Natural killer cell (primary cell): ENCODE measurements at regions not wholly inside any gene's neighbourhood (a gene's known extent, or its start where the extent isn't known, plus 50 kb on each side); places are given as distances from the start of the nearest gene placed in this dataset.

ENCODE experiments used
- ATAC-seq, 3 donors: fragments of 150-1000 bp in 2 of 3; fragments of 200-7000 bp in 1 of 3; cut with Tn5 transposase; 1 replicate in 1 of 3; 2 replicates in 2 of 3; pipeline ENCODE4 v1.10.0; 2021; ENCODE audit warnings: mild to moderate bottlenecking in 2 of 3, moderate library complexity in 2 of 3
- DNase-seq, 2 donors: peaks; one replicate each; pipeline versions ENCODE4 v3.0.0 to v3.0.0-alpha.2; 2013 to 2021; ENCODE audit warnings: mixed read lengths in 1 of 2
- H3K27ac ChIP-seq: one replicate; pipeline ENCODE4 v1.5.1; 2013; ENCODE audit warnings: mild to moderate bottlenecking, low read length
- H3K27me3 ChIP-seq: one replicate; pipeline ENCODE4 v1.6.1; 2013; ENCODE audit warnings: low read length; ENCODE audit not compliant: control insufficient read depth, insufficient read depth
- H3K36me3 ChIP-seq: one replicate; pipeline ENCODE4 v1.6.1; 2013; ENCODE audit warnings: low read length; ENCODE audit not compliant: control insufficient read depth, insufficient read depth
- H3K4me1 ChIP-seq: one replicate; pipeline ENCODE4 v1.6.1; 2013; ENCODE audit warnings: low read length; ENCODE audit not compliant: control insufficient read depth, insufficient read depth
- H3K4me3 ChIP-seq: one replicate; pipeline ENCODE4 v1.5.1; 2013; ENCODE audit warnings: low read length
- H3K9me3 ChIP-seq: one replicate; pipeline ENCODE4 v1.6.1; 2013; ENCODE audit warnings: low read length; ENCODE audit not compliant: control insufficient read depth, insufficient read depth
- H3K27ac Mint-ChIP-seq, 2 donors: one replicate each; pipeline ENCODE4 v1.8.0; 2022; ENCODE audit warnings: mild to moderate bottlenecking in 2 of 2, mixed read lengths in 2 of 2, moderate library complexity in 1 of 2
- H3K27me3 Mint-ChIP-seq, 2 donors: one replicate each; pipeline ENCODE4 v1.8.0; 2022; ENCODE audit warnings: low read depth in 2 of 2, mixed read lengths in 2 of 2
- H3K36me3 Mint-ChIP-seq: one replicate; pipeline ENCODE4 v1.8.0; 2022; ENCODE audit warnings: mixed read lengths
- H3K4me1 Mint-ChIP-seq, 2 donors: one replicate each; pipeline ENCODE4 v1.8.0; 2022; ENCODE audit warnings: mixed read lengths in 2 of 2
- H3K4me3 Mint-ChIP-seq: one replicate; pipeline ENCODE4 v1.8.0; 2022; ENCODE audit warnings: mild to moderate bottlenecking, moderate library complexity, mixed read lengths
- H3K9me3 Mint-ChIP-seq, 2 donors: one replicate each; pipeline ENCODE4 v1.8.0; 2022; ENCODE audit warnings: mixed read lengths in 2 of 2
- WGBS: methylation state at CpG from one replicate; pipeline ENCODE4 v1.1.7; 2013; ENCODE audit warnings: missing lambda C conversion rate; ENCODE audit not compliant: insufficient coverage; 5-methylcytosine and 5-hydroxymethylcytosine counted together
- intact Hi-C: fragments of 100-400 bp; cut with micrococcal nuclease; formaldehyde crosslinking; loops from one replicate; pipeline ENCODE4 v1.14.2; 2022
- TF ChIP-seq, protein P1 (sequence below): fragments of 200-600 bp; IDR thresholded peaks from one replicate; pipeline ENCODE4 v1.8.0; 2022; ENCODE audit warnings: antibody characterized with exemption

DNA sequence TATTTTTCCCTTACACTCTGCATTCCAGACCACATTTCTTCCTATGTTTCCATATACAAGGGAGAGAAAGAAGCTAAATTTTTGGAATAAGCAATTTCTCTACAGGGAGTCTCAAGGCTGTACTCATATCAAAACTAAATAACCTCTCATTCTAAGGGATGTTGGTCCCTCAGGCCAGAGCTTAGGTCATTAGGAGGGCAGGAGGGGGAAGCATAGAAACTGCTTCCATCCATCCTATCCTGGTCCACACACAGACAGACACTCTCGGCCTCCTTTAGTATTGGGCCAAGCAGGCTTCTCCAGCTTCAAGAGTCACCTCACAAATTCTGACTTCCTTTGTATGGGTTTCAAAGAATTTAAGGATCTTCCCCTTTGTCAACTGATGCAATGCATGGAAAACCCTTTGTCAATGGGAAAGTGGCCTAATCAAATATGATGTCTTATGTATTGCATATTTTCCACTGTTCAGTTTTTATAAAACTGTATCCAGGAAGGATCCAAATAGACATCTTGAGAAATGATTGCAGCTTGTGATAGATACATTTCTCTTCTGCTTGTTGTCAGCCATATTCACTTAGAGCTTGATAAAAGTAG lies 140.7 kb upstream of the RARB start:
- WGBS, result 100% methylated on average over 1 of the region's 1 CpG
- TF ChIP-seq, protein P1, sequence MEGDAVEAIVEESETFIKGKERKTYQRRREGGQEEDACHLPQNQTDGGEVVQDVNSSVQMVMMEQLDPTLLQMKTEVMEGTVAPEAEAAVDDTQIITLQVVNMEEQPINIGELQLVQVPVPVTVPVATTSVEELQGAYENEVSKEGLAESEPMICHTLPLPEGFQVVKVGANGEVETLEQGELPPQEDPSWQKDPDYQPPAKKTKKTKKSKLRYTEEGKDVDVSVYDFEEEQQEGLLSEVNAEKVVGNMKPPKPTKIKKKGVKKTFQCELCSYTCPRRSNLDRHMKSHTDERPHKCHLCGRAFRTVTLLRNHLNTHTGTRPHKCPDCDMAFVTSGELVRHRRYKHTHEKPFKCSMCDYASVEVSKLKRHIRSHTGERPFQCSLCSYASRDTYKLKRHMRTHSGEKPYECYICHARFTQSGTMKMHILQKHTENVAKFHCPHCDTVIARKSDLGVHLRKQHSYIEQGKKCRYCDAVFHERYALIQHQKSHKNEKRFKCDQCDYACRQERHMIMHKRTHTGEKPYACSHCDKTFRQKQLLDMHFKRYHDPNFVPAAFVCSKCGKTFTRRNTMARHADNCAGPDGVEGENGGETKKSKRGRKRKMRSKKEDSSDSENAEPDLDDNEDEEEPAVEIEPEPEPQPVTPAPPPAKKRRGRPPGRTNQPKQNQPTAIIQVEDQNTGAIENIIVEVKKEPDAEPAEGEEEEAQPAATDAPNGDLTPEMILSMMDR, result no peak
- H3K36me3 Mint-ChIP-seq, result no peaks in the 10 kb centered on the region
- H3K4me1 Mint-ChIP-seq, result no peaks in the 10 kb centered on the region
- Histone ChIP-seq H3K27ac (no peak overlapping the region), H3K9me3 (no peaks in the 10 kb centered on the region), H3K27me3 (no peaks in the 10 kb centered on the region), H3K36me3 (no peaks in the 10 kb centered on the region), H3K4me1 (no peaks in the 10 kb centered on the region), H3K4me3 (no peak overlapping the region)
- H3K27me3 Mint-ChIP-seq, result peaks cover 0 to 6% of the 10 kb centered on the region in 2 donors
- H3K9me3 Mint-ChIP-seq, result peaks cover 0 to 2% of the 10 kb centered on the region in 2 donors
- no peak for DNase-seq
- no peak overlapping the region for H3K27ac Mint-ChIP-seq
- no peak for ATAC-seq
- intact Hi-C loops, result no loop called here
- no peak overlapping the region for H3K4me3 Mint-ChIP-seq

DNA sequence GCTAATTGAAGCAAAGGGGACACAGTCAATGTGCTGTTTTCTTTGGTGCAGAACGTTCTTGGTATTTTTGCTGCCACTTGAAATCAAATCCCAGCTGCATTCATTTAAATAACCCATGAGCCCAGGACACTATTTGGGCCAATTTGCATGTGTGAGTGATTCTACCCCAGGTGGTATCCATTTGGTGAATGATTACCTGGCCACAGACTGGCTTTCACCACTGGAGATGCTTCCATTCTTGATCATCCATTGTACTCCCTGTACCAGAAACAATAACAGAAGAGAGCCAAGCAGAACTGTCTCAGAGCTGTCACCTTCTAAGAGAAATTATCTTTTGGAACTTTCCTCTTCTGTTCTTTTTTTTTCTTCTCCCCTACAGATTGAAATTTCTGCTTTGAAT lies 139.7 kb upstream of the RARB start:
- H3K4me3 ChIP-seq, result no peak overlapping the region
- intact Hi-C loops, result no loop called here
- H3K27me3 ChIP-seq, result no peaks in the 10 kb centered on the region
- 33% methylated on average over 1 of the region's 1 CpG for WGBS
- H3K4me3 Mint-ChIP-seq, result no peak overlapping the region
- H3K4me1 ChIP-seq, result no peaks in the 10 kb centered on the region
- H3K27ac ChIP-seq, result no peak overlapping the region
- no peaks in the 10 kb centered on the region for H3K36me3 Mint-ChIP-seq
- ATAC-seq (no peak), DNase-seq (no peak)
- no peak overlapping the region for H3K27ac Mint-ChIP-seq
- no peaks in the 10 kb centered on the region for H3K4me1 Mint-ChIP-seq
- no peaks in the 10 kb centered on the region for H3K9me3 ChIP-seq
- peaks cover 0 to 6% of the 10 kb centered on the region in 2 donors for H3K27me3 Mint-ChIP-seq
- TF ChIP-seq, protein P1, result no peak
- H3K36me3 ChIP-seq, result no peaks in the 10 kb centered on the region
- H3K9me3 Mint-ChIP-seq, result peaks cover 0 to 2% of the 10 kb centered on the region in 2 donors

GRCh38 chr3:25289156-25289555 lies 138.9 kb upstream of the RARB start:
- TF ChIP-seq, protein P1, result no peak
- Mint-ChIP-seq H3K9me3 (peaks cover 0 to 2% of the 10 kb centered on the region in 2 donors), H3K27me3 (peaks cover 5 to 11% of the 10 kb centered on the region in 2 donors), H3K4me3 (no peak overlapping the region), H3K36me3 (no peaks in the 10 kb centered on the region), H3K4me1 (no peaks in the 10 kb centered on the region), H3K27ac (no peak overlapping the region)
- Histone ChIP-seq H3K4me3 (no peak overlapping the region), H3K27ac (no peak overlapping the region), H3K27me3 (no peaks in the 10 kb centered on the region), H3K4me1 (no peaks in the 10 kb centered on the region), H3K36me3 (no peaks in the 10 kb centered on the region), H3K9me3 (no peaks in the 10 kb centered on the region)
- WGBS, result 67% methylated on average over 1 of the region's 1 CpG
- no peak for DNase-seq
- no peak for ATAC-seq
- intact Hi-C loops, result no loop called here

GRCh38 chr3:25289663-25290062 lies 138.4 kb upstream of the RARB start:
- no peaks in the 10 kb centered on the region for H3K9me3 ChIP-seq
- H3K27ac ChIP-seq, result no peak overlapping the region
- Mint-ChIP-seq H3K4me3 (no peak overlapping the region), H3K27me3 (peaks cover 5 to 11% of the 10 kb centered on the region in 2 donors), H3K36me3 (no peaks in the 10 kb centered on the region), H3K27ac (no peak overlapping the region), H3K4me1 (no peaks in the 10 kb centered on the region), H3K9me3 (peaks cover 0 to 2% of the 10 kb centered on the region in 2 donors)
- DNase-seq, result no peak
- no peak for ATAC-seq
- H3K4me3 ChIP-seq, result no peak overlapping the region
- intact Hi-C loops, result no loop called here
- H3K36me3 ChIP-seq, result no peaks in the 10 kb centered on the region
- no peaks in the 10 kb centered on the region for H3K4me1 ChIP-seq
- H3K27me3 ChIP-seq, result no peaks in the 10 kb centered on the region
- TF ChIP-seq, protein P1, result no peak
- WGBS, result 92% methylated on average over 1 of the region's 2 CpGs
